SK-N-SH (cell line): ENCODE measurements at regions not wholly inside any gene's neighbourhood (a gene's known extent, or its start where the extent isn't known, plus 50 kb on each side); places are given as distances from the start of the nearest gene placed in this dataset.

ENCODE experiments used
- JUND ChIP-seq: IDR thresholded peaks from 2 replicates; pipeline ENCODE4 v1.4.0; 2012
- POLR2AphosphoS5 ChIP-seq: IDR thresholded peaks from 2 replicates; pipeline ENCODE4 v1.6.1; 2012; ENCODE audit warnings: low read depth, low read length
- TEAD4 ChIP-seq: IDR thresholded peaks from 2 replicates; pipeline ENCODE4 v1.4.0; 2012; ENCODE audit warnings: mild to moderate bottlenecking, borderline replicate concordance; ENCODE audit not compliant: insufficient read depth
- TF ChIP-seq, protein P1 (sequence below): fragments of 200-600 bp; sonication (generic); IDR thresholded peaks from 2 replicates; pipeline ENCODE4 v1.6.1; 2017; ENCODE audit warnings: antibody characterized with exemption, mild to moderate bottlenecking, moderate library complexity
- TF ChIP-seq, protein P2 (sequence below): fragments of 150-350 bp; IDR thresholded peaks from 2 replicates; pipeline ENCODE4 v1.6.1; 2016; ENCODE audit warnings: mild to moderate bottlenecking, low read depth, low read length

DNA sequence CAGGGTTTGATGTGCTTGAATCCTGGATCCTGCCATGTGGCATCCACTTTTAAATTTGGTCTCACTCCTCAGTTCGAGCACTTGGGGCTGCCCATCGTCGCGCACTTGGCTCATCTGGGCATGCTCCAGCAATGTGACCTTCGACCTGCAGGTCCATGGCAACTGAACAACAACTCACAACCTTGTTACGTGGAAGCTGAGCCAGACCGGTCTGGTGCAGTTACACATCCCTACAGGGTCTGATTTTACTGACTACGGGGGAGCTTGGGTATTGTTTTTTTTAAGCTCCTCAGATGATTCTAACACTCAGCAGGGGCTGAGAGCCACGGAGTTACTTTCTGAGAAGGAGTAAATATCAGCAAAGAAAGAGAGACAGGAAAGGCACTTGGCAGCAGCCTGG, 769.6 kb downstream of the UQCRFS1 start:
- TF ChIP-seq, protein P1, sequence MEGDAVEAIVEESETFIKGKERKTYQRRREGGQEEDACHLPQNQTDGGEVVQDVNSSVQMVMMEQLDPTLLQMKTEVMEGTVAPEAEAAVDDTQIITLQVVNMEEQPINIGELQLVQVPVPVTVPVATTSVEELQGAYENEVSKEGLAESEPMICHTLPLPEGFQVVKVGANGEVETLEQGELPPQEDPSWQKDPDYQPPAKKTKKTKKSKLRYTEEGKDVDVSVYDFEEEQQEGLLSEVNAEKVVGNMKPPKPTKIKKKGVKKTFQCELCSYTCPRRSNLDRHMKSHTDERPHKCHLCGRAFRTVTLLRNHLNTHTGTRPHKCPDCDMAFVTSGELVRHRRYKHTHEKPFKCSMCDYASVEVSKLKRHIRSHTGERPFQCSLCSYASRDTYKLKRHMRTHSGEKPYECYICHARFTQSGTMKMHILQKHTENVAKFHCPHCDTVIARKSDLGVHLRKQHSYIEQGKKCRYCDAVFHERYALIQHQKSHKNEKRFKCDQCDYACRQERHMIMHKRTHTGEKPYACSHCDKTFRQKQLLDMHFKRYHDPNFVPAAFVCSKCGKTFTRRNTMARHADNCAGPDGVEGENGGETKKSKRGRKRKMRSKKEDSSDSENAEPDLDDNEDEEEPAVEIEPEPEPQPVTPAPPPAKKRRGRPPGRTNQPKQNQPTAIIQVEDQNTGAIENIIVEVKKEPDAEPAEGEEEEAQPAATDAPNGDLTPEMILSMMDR, result no peak
- TF ChIP-seq, protein P2, sequence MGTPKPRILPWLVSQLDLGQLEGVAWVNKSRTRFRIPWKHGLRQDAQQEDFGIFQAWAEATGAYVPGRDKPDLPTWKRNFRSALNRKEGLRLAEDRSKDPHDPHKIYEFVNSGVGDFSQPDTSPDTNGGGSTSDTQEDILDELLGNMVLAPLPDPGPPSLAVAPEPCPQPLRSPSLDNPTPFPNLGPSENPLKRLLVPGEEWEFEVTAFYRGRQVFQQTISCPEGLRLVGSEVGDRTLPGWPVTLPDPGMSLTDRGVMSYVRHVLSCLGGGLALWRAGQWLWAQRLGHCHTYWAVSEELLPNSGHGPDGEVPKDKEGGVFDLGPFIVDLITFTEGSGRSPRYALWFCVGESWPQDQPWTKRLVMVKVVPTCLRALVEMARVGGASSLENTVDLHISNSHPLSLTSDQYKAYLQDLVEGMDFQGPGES, result no peak
- TF ChIP-seq TEAD4 (no peak), JUND (no peak), POLR2AphosphoS5 (no peak)
